LNCaP clone FGC (cell line): ENCODE measurements at regions not wholly inside any gene's neighbourhood (a gene's known extent, or its start where the extent isn't known, plus 50 kb on each side); places are given as distances from the start of the nearest gene placed in this dataset.

Experiments
- DNase-seq: peaks from one replicate; pipeline ENCODE4 v3.0.0-alpha.2; 2011; ENCODE audit warnings: low read depth
- H3K4me3 ChIP-seq: 2 replicates; pipeline ENCODE4 v1.5.1; 2011; ENCODE audit warnings: mild to moderate bottlenecking, low read depth, low read length, control low read depth
- CTCF ChIP-seq: IDR thresholded peaks from 2 replicates; pipeline ENCODE4 v1.5.1; 2012; ENCODE audit warnings: mild to moderate bottlenecking; ENCODE audit not compliant: control insufficient read depth, insufficient read depth; ENCODE audit errors: extremely low read depth

- TF ChIP-seq CTCF = no peak
Measured at GRCh38 chr20:12649234-12649633, 359.5 kb upstream of the SPTLC3 start.

GRCh38 chr20:12653642-12654041, 355.1 kb upstream of the SPTLC3 start:
- H3K4me3 ChIP-seq = no peak overlapping the region
- no peak for TF ChIP-seq CTCF
- no peak for DNase-seq

More at GRCh38 chr20:12649234-12649633, 359.5 kb upstream of the SPTLC3 start:
- DNase-seq = no peak
- no peak overlapping the region for H3K4me3 ChIP-seq

GRCh38 chr20:12659942-12660341, 348.8 kb upstream of the SPTLC3 start:
- TF ChIP-seq CTCF = no peak
- no peak overlapping the region for H3K4me3 ChIP-seq
- DNase-seq = no peak

- no peak for DNase-seq
- no peak for TF ChIP-seq CTCF
Measured at GRCh38 chr20:12660918-12661317, 347.9 kb upstream of the SPTLC3 start.

GRCh38 chr20:12670301-12670700, 338.5 kb upstream of the SPTLC3 start:
- DNase-seq = no peak
- no peak for TF ChIP-seq CTCF

More at GRCh38 chr20:12660918-12661317, 347.9 kb upstream of the SPTLC3 start:
- no peak overlapping the region for H3K4me3 ChIP-seq

GRCh38 chr20:12673352-12673751, 335.4 kb upstream of the SPTLC3 start:
- DNase-seq = no peak
- H3K4me3 ChIP-seq = no peak overlapping the region
- TF ChIP-seq CTCF = no peak

More at GRCh38 chr20:12670301-12670700, 338.5 kb upstream of the SPTLC3 start:
- no peak overlapping the region for H3K4me3 ChIP-seq

- no peak for TF ChIP-seq CTCF
- H3K4me3 ChIP-seq = no peak overlapping the region
- DNase-seq = no peak
Measured at GRCh38 chr20:12677925-12678324, 330.8 kb upstream of the SPTLC3 start.
